ENCODE measurements at regions not wholly inside any gene's neighbourhood (a gene's known extent, or its start where the extent isn't known, plus 50 kb on each side); places are given as distances from the start of the nearest gene placed in this dataset.

GRCh38 chr13:99105160-99105559 lies 95.5 kb upstream of the UBAC2 start:
- intact Hi-C loops (cut with DNase I): no loop called here
- no peak for DNase-seq (ENCODE audit: low spot score)

GRCh38 chr13:99113351-99113750 lies 87.3 kb upstream of the UBAC2 start:
- DNase-seq (ENCODE audit: low spot score): no peak
- intact Hi-C loops (cut with DNase I): no loop called here

- no peak for DNase-seq (ENCODE audit: low spot score)
- intact Hi-C loops (cut with DNase I): no loop called here
Measured at GRCh38 chr13:99118179-99118578, 82.5 kb upstream of the UBAC2 start.

GRCh38 chr13:99119656-99120055 lies 81.0 kb upstream of the UBAC2 start:
- intact Hi-C loops (cut with DNase I): no loop called here
- no peak for DNase-seq (ENCODE audit: low spot score)

- no peak for DNase-seq (ENCODE audit: low spot score)
- intact Hi-C loops (cut with DNase I): no loop called here
Measured at GRCh38 chr13:99120751-99121150, 79.9 kb upstream of the UBAC2 start.

GRCh38 chr13:99122171-99122570 lies 78.5 kb upstream of the UBAC2 start:
- intact Hi-C loops (cut with DNase I): no loop called here
- no peak for DNase-seq (ENCODE audit: low spot score)

- intact Hi-C loops (cut with DNase I): no loop called here
- no peak for DNase-seq (ENCODE audit: low spot score)
Measured at GRCh38 chr13:99123101-99124045, 77.3 kb upstream of the UBAC2 start.

GRCh38 chr13:99124046-99124400 lies 76.6 kb upstream of the UBAC2 start:
- no peak for DNase-seq (ENCODE audit: low spot score)
- intact Hi-C loops (cut with DNase I): no loop called here

- intact Hi-C loops (cut with DNase I): no loop called here
- DNase-seq (ENCODE audit: low spot score): no peak
Measured at GRCh38 chr13:99124794-99125316, 75.8 kb upstream of the UBAC2 start.

- intact Hi-C loops (cut with DNase I): no loop called here
- no peak for DNase-seq (ENCODE audit: low spot score)
Measured at GRCh38 chr13:99125326-99125915, 75.2 kb upstream of the UBAC2 start.

- intact Hi-C loops (cut with DNase I): no loop called here
- DNase-seq (ENCODE audit: low spot score): no peak
Measured at GRCh38 chr13:99126821-99127220, 73.8 kb upstream of the UBAC2 start.

- intact Hi-C loops (cut with DNase I): no loop called here
- DNase-seq (ENCODE audit: low spot score): no peak
Measured at GRCh38 chr13:99129050-99129449, 71.6 kb upstream of the UBAC2 start.

- DNase-seq (ENCODE audit: low spot score): no peak
- intact Hi-C loops (cut with DNase I): no loop called here
Measured at GRCh38 chr13:99129951-99130350, 70.7 kb upstream of the UBAC2 start.

- intact Hi-C loops (cut with DNase I): no loop called here
- no peak for DNase-seq (ENCODE audit: low spot score)
Measured at GRCh38 chr13:99131410-99131809, 69.2 kb upstream of the UBAC2 start.

GRCh38 chr13:99132295-99132835 lies 68.3 kb upstream of the UBAC2 start:
- DNase-seq (ENCODE audit: low spot score): no peak
- intact Hi-C loops (cut with DNase I): no loop called here

GRCh38 chr13:99133230-99133629 lies 67.4 kb upstream of the UBAC2 start:
- DNase-seq (ENCODE audit: low spot score): no peak
- intact Hi-C loops (cut with DNase I): no loop called here

GRCh38 chr13:99133848-99134247 lies 66.8 kb upstream of the UBAC2 start:
- DNase-seq (ENCODE audit: low spot score): no peak
- intact Hi-C loops (cut with DNase I): no loop called here

- intact Hi-C loops (cut with DNase I): no loop called here
- DNase-seq (ENCODE audit: low spot score): no peak
Measured at GRCh38 chr13:99135591-99135990, 65.1 kb upstream of the UBAC2 start.

- intact Hi-C loops (cut with DNase I): no loop called here
- no peak for DNase-seq (ENCODE audit: low spot score)
Measured at GRCh38 chr13:99136427-99136954, 64.2 kb upstream of the UBAC2 start.

- intact Hi-C loops (cut with DNase I): no loop called here
Measured at GRCh38 chr13:99140831-99141230, 59.8 kb upstream of the UBAC2 start.

GRCh38 chr13:99143904-99144303 lies 56.8 kb upstream of the UBAC2 start:
- intact Hi-C loops (cut with DNase I): no loop called here

More at GRCh38 chr13:99140831-99141230, 59.8 kb upstream of the UBAC2 start:
- no peak for DNase-seq (ENCODE audit: low spot score)

More at GRCh38 chr13:99143904-99144303, 56.8 kb upstream of the UBAC2 start:
- DNase-seq (ENCODE audit: low spot score): no peak
